IMR-90 (cell line): ENCODE measurements at regions not wholly inside any gene's neighbourhood (a gene's known extent, or its start where the extent isn't known, plus 50 kb on each side); places are given as distances from the start of the nearest gene placed in this dataset.

ENCODE experiments used
- CEBPB ChIP-seq: IDR thresholded peaks from 2 replicates; pipeline ENCODE4 v1.6.1; 2012; ENCODE audit warnings: low read depth, low read length, improper control_type of control experiment
- CHD1 ChIP-seq: IDR thresholded peaks from 2 replicates; pipeline ENCODE4 v1.6.1; 2012; ENCODE audit warnings: low read depth, low read length, improper control_type of control experiment
- CTCF ChIP-seq: conservative IDR thresholded peaks from 2 replicates; pipeline ENCODE4 v1.5.1; 2012; ENCODE audit warnings: mild to moderate bottlenecking, low read depth, low read length, improper control_type of control experiment
- ELK1 ChIP-seq: fragments of 150-350 bp; IDR thresholded peaks from 2 replicates; pipeline ENCODE4 v1.6.1; 2016; ENCODE audit warnings: low read depth, mild to moderate bottlenecking, low read length, moderate library complexity, borderline replicate concordance
- MXI1 ChIP-seq: IDR thresholded peaks from 2 replicates; pipeline ENCODE4 v1.6.1; 2012; ENCODE audit warnings: low read depth, mild to moderate bottlenecking, low read length, moderate library complexity, borderline replicate concordance
- POLR2A ChIP-seq: IDR thresholded peaks from 2 replicates; pipeline ENCODE4 v1.6.1; 2012; ENCODE audit warnings: mild to moderate bottlenecking, low read depth, low read length
- RAD21 ChIP-seq: IDR thresholded peaks from 2 replicates; pipeline ENCODE4 v1.6.1; 2012; ENCODE audit warnings: low read length, improper control_type of control experiment
- RFX5 ChIP-seq: IDR thresholded peaks from 2 replicates; pipeline ENCODE4 v1.8.0; 2012; ENCODE audit warnings: low read depth, mild to moderate bottlenecking, low read length, moderate library complexity
- SMC3 ChIP-seq: fragments of 150-350 bp; IDR thresholded peaks from 2 replicates; pipeline ENCODE4 v1.6.1; 2016; ENCODE audit warnings: low read depth, mild to moderate bottlenecking, antibody characterized with exemption, low read length, moderate library complexity
- USF2 ChIP-seq: fragments of 150-350 bp; IDR thresholded peaks from 2 replicates; pipeline ENCODE4 v1.6.1; 2017; ENCODE audit warnings: mild to moderate bottlenecking, antibody characterized with exemption, low read length, low read depth

GRCh38 chr15:67917037-67917436, 77.2 kb upstream of the RNU6-1 start:
- TF ChIP-seq POLR2A (no peak), ELK1 (no peak), CTCF (no peak), USF2 (no peak), SMC3 (no peak), MXI1 (no peak), RFX5 (no peak), CEBPB (no peak), CHD1 (no peak), RAD21 (no peak)
